ENCODE measurements at regions not wholly inside any gene's neighbourhood (a gene's known extent, or its start where the extent isn't known, plus 50 kb on each side); places are given as distances from the start of the nearest gene placed in this dataset.

DNA sequence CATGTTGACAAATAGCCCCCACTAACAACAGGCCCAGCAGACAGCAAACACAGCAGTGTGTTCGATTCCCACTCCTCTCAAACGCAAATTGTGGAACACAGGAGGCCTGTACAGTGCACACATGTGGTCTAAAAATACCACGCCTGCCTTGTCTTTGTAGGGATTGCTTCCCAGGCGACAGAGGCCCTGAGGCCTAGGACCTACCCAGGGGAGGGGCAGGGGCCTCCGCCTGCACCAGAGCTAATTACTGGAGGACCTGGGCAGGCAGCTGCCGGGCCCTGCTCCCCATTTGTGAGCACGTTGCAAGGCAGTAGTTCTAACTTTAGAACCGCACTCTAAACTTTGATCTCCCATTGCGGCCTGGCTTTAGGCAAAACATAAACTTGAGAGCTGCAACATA lies 316.0 kb downstream of the TXNL1 start:
- DNase-seq (ENCODE audit: low read depth) (no peak), FAIRE-seq (no peak)
- Histone ChIP-seq H3K4me2 (ENCODE audit: low read length) (no peak overlapping the region), H3K4me3 (ENCODE audit: insufficient read depth, low read depth, low read length) (no peak overlapping the region), H3K9me3 (ENCODE audit: insufficient read depth, low read depth, low read length) (no peaks in the 10 kb centered on the region), H4K20me1 (ENCODE audit: insufficient read depth, low read length) (no peaks in the 10 kb centered on the region), H3K36me3 (ENCODE audit: insufficient read depth, low read length) (no peaks in the 10 kb centered on the region), H3K27me3 (ENCODE audit: insufficient read depth, low read length) (no peaks in the 10 kb centered on the region), H3K9ac (ENCODE audit: low read length) (no peak overlapping the region), H3K27ac (ENCODE audit: low read depth, low read length) (no peak overlapping the region), H3K4me1 (ENCODE audit: insufficient read depth, low read length) (no peaks in the 10 kb centered on the region), H3K79me2 (ENCODE audit: insufficient read depth, low read length) (no peaks in the 10 kb centered on the region), H2AFZ (ENCODE audit: low read depth, low read length) (no peak overlapping the region)
- TF ChIP-seq, protein P1, sequence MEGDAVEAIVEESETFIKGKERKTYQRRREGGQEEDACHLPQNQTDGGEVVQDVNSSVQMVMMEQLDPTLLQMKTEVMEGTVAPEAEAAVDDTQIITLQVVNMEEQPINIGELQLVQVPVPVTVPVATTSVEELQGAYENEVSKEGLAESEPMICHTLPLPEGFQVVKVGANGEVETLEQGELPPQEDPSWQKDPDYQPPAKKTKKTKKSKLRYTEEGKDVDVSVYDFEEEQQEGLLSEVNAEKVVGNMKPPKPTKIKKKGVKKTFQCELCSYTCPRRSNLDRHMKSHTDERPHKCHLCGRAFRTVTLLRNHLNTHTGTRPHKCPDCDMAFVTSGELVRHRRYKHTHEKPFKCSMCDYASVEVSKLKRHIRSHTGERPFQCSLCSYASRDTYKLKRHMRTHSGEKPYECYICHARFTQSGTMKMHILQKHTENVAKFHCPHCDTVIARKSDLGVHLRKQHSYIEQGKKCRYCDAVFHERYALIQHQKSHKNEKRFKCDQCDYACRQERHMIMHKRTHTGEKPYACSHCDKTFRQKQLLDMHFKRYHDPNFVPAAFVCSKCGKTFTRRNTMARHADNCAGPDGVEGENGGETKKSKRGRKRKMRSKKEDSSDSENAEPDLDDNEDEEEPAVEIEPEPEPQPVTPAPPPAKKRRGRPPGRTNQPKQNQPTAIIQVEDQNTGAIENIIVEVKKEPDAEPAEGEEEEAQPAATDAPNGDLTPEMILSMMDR (IDR thresholded peaks at IDR 0.05; ENCODE audit: insufficient read depth, low read depth, low read length): no peak
- no peak for TF ChIP-seq EZH2 (IDR thresholded peaks at IDR 0.05; ENCODE audit: insufficient read depth, low read length)
- H3K27ac Mint-ChIP-seq (ENCODE audit: unreplicated experiment): no peak overlapping the region
- H3K4me1 Mint-ChIP-seq (ENCODE audit: low read depth, unreplicated experiment): no peaks in the 10 kb centered on the region
- H3K36me3 Mint-ChIP-seq (ENCODE audit: low read depth, unreplicated experiment): no peaks in the 10 kb centered on the region
- H3K9me3 Mint-ChIP-seq (ENCODE audit: unreplicated experiment): no peaks in the 10 kb centered on the region
- no peak overlapping the region for H3K4me3 Mint-ChIP-seq (ENCODE audit: unreplicated experiment)
- peaks cover 10% of the 10 kb centered on the region for H3K27me3 Mint-ChIP-seq (ENCODE audit: low read depth, unreplicated experiment)

DNA sequence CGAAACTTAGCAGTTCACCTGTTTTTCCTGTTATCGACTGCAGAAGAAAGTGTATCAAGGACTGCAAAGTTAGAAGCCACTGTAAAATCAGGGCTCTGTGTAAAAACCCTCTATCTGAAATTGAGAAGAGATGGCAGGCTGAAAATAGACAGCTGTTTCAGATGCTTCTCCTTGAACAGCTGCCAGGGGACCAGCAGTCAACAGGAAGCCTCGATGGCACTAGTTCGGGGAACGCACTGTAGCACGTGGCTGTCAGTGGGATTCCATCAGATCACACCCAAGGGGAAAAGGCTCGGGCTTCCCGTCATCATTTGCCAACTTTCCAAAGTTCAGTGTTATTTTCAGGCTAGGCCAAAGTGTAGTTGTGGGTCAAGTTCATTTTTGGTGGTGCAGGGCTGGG lies 316.9 kb downstream of the TXNL1 start:
- H3K9me3 Mint-ChIP-seq (ENCODE audit: unreplicated experiment): no peaks in the 10 kb centered on the region
- Histone ChIP-seq H2AFZ (ENCODE audit: low read depth, low read length) (no peak overlapping the region), H3K27me3 (ENCODE audit: insufficient read depth, low read length) (no peaks in the 10 kb centered on the region), H3K9me3 (ENCODE audit: insufficient read depth, low read depth, low read length) (no peaks in the 10 kb centered on the region), H3K4me1 (ENCODE audit: insufficient read depth, low read length) (no peaks in the 10 kb centered on the region), H3K4me3 (ENCODE audit: insufficient read depth, low read depth, low read length) (no peak overlapping the region), H3K9ac (ENCODE audit: low read length) (no peak overlapping the region), H3K36me3 (ENCODE audit: insufficient read depth, low read length) (no peaks in the 10 kb centered on the region), H3K79me2 (ENCODE audit: insufficient read depth, low read length) (no peaks in the 10 kb centered on the region), H4K20me1 (ENCODE audit: insufficient read depth, low read length) (no peaks in the 10 kb centered on the region), H3K4me2 (ENCODE audit: low read length) (no peak overlapping the region), H3K27ac (ENCODE audit: low read depth, low read length) (no peak overlapping the region)
- no peak overlapping the region for H3K4me3 Mint-ChIP-seq (ENCODE audit: unreplicated experiment)
- no peaks in the 10 kb centered on the region for H3K4me1 Mint-ChIP-seq (ENCODE audit: low read depth, unreplicated experiment)
- TF ChIP-seq, protein P1 (IDR thresholded peaks at IDR 0.05; ENCODE audit: insufficient read depth, low read depth, low read length): no peak
- TF ChIP-seq EZH2 (IDR thresholded peaks at IDR 0.05; ENCODE audit: insufficient read depth, low read length): no peak
- H3K27ac Mint-ChIP-seq (ENCODE audit: unreplicated experiment): no peak overlapping the region
- DNase-seq (ENCODE audit: low read depth): no peak
- H3K36me3 Mint-ChIP-seq (ENCODE audit: low read depth, unreplicated experiment): no peaks in the 10 kb centered on the region
- H3K27me3 Mint-ChIP-seq (ENCODE audit: low read depth, unreplicated experiment): peaks cover 10% of the 10 kb centered on the region
- FAIRE-seq: no peak

DNA sequence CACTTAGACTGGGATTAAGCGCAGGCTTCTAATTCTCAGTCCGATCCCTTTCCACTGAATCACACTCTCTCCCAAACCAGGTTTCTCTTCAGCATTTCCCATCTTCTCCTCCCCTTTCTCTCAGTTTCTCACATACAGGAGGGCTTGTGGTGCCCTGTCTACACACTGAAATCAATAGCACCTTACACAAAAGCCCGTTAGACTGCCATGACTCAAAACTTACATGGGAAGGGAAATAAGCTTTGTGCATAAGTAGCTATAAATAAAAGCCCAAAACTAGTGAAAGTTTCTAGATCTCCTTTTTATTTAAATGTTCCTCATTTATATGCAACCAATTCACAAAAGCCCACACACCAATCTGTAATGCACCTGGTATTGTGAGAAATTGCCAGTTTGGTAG lies 318.4 kb downstream of the TXNL1 start:
- Histone ChIP-seq H3K27me3 (ENCODE audit: insufficient read depth, low read length) (no peaks in the 10 kb centered on the region), H3K9me3 (ENCODE audit: insufficient read depth, low read depth, low read length) (no peaks in the 10 kb centered on the region), H3K4me2 (ENCODE audit: low read length) (no peak overlapping the region), H3K9ac (ENCODE audit: low read length) (no peak overlapping the region), H3K27ac (ENCODE audit: low read depth, low read length) (no peak overlapping the region), H3K36me3 (ENCODE audit: insufficient read depth, low read length) (no peaks in the 10 kb centered on the region), H2AFZ (ENCODE audit: low read depth, low read length) (no peak overlapping the region), H3K4me1 (ENCODE audit: insufficient read depth, low read length) (no peaks in the 10 kb centered on the region), H3K79me2 (ENCODE audit: insufficient read depth, low read length) (no peaks in the 10 kb centered on the region), H4K20me1 (ENCODE audit: insufficient read depth, low read length) (no peaks in the 10 kb centered on the region), H3K4me3 (ENCODE audit: insufficient read depth, low read depth, low read length) (no peak overlapping the region)
- Mint-ChIP-seq H3K9me3 (ENCODE audit: unreplicated experiment) (no peaks in the 10 kb centered on the region), H3K27me3 (ENCODE audit: low read depth, unreplicated experiment) (peaks cover 2% of the 10 kb centered on the region), H3K36me3 (ENCODE audit: low read depth, unreplicated experiment) (no peaks in the 10 kb centered on the region), H3K27ac (ENCODE audit: unreplicated experiment) (no peak overlapping the region), H3K4me3 (ENCODE audit: unreplicated experiment) (no peak overlapping the region), H3K4me1 (ENCODE audit: low read depth, unreplicated experiment) (peaks cover 7% of the 10 kb centered on the region)
- no peak for FAIRE-seq
- TF ChIP-seq EZH2 (IDR thresholded peaks at IDR 0.05; ENCODE audit: insufficient read depth, low read length): no peak
- TF ChIP-seq, protein P1 (IDR thresholded peaks at IDR 0.05; ENCODE audit: insufficient read depth, low read depth, low read length): no peak
- no peak for DNase-seq (ENCODE audit: low read depth)
